ENCODE measurements at regions not wholly inside any gene's neighbourhood (a gene's known extent, or its start where the extent isn't known, plus 50 kb on each side); places are given as distances from the start of the nearest gene placed in this dataset.

GRCh38 chrX:10038585-10038984, 71.4 kb downstream of the CLDN34 start:
- TF ChIP-seq CTCF (IDR thresholded peaks at IDR 0.05; ENCODE audit: insufficient read depth, low read depth, low read length) (no peak), EZH2 (IDR thresholded peaks at IDR 0.05; ENCODE audit: insufficient read depth, low read length) (no peak)
